GM12872 (cell line): ENCODE measurements at regions not wholly inside any gene's neighbourhood (a gene's known extent, or its start where the extent isn't known, plus 50 kb on each side); places are given as distances from the start of the nearest gene placed in this dataset.

Source experiments
- TF ChIP-seq, protein P1 (sequence below): IDR thresholded peaks from 3 replicates; pipeline ENCODE4 v1.5.1; 2011; ENCODE audit warnings: low read depth, mild to moderate bottlenecking, low read length, moderate library complexity; ENCODE audit not compliant: insufficient read depth

DNA sequence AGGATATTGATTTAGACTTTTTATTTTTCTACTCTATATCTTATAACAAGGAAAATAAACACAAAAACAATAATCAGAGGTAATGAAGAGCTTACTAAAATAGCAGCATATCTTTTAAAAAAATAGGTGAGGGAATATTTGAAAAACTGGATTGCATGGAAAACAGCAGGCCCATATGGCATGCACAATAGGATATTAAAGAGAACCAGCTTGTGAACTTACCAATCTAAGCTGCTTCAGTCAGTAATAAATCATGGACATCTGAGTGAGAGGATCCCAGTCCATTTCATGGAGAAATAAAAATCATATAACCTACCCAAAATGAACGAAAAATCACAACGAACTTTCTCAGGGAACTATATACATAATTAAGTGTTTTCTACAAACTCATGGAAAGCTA is 634.6 kb downstream of the ADCYAP1 start:
- TF ChIP-seq, protein P1, sequence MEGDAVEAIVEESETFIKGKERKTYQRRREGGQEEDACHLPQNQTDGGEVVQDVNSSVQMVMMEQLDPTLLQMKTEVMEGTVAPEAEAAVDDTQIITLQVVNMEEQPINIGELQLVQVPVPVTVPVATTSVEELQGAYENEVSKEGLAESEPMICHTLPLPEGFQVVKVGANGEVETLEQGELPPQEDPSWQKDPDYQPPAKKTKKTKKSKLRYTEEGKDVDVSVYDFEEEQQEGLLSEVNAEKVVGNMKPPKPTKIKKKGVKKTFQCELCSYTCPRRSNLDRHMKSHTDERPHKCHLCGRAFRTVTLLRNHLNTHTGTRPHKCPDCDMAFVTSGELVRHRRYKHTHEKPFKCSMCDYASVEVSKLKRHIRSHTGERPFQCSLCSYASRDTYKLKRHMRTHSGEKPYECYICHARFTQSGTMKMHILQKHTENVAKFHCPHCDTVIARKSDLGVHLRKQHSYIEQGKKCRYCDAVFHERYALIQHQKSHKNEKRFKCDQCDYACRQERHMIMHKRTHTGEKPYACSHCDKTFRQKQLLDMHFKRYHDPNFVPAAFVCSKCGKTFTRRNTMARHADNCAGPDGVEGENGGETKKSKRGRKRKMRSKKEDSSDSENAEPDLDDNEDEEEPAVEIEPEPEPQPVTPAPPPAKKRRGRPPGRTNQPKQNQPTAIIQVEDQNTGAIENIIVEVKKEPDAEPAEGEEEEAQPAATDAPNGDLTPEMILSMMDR: no peak

GRCh38 chr18:1541478-1541877 is 636.8 kb downstream of the ADCYAP1 start:
- TF ChIP-seq, protein P1: no peak

GRCh38 chr18:1542230-1542774 is 637.6 kb downstream of the ADCYAP1 start:
- TF ChIP-seq, protein P1: no peak

DNA sequence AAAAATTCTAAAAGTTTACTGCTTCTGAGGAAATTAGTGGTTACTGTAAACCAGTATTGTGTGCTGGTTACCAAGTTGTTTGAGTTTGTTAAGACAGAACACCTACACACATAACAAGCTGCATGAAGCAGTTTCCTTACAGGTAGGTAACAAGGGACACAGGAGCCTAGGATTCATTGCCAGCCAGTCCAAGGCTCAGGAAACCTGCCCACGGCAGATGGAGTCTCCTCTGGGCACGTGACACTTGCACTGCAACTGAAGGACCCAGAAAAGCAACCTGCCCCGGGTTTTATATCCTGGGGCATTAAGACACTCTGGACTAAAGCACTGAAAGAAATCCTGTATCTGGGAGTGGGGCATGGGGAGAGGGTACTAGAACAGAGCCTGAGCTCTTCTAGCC is 639.3 kb downstream of the ADCYAP1 start:
- TF ChIP-seq, protein P1: no peak

DNA sequence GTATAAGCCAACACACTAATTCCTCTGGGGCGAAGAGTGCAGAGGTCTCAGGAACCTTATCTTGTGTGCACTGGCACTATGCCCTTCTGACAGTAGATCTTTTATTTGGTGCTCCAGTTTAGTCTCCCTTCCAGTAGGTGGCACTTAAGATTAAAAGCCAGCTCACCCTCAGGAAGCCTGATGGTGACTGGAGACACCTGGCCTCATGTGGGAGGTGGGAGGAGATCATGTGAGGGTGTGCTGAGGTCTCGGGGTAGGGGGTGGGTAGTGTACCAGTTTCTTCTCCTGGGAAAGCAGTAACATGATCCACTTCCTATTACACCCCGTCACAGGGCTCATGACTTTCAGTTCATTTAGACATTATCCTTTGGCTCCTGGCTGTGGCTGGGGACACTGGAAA is 654.9 kb downstream of the ADCYAP1 start:
- TF ChIP-seq, protein P1: 0 out of 3 replicates have a peak, but pooled peaks have one; percentile 8

- TF ChIP-seq, protein P1: no peak
Measured at GRCh38 chr18:1564793-1565192, 660.1 kb downstream of the ADCYAP1 start.

DNA sequence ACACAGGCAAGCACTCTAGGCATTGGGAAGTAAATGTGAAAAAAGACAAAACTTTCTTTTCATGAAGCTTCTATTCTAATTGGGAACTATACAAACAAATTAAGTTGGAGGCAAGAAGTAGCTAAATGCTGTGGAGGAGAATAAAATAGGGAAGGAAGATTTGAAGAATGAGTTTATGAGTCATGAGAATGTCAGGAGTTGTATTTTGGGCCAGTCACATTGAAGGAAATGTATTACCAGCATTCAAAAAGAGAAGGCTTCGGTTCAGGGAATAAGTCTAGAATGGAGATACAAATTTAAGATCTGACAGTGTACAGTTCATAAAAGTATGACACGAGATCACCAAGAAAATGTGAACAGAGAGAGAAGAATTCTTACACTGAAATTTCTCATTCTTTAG is 666.5 kb downstream of the ADCYAP1 start:
- TF ChIP-seq, protein P1: no peak
